HCT116 (cell line): ENCODE measurements at regions not wholly inside any gene's neighbourhood (a gene's known extent, or its start where the extent isn't known, plus 50 kb on each side); places are given as distances from the start of the nearest gene placed in this dataset.

Experiments used
- ATAC-seq: fragments of 200-7000 bp; cut with Tn5 transposase; 2 replicates; pipeline ENCODE4 v1.9.1; 2020; ENCODE audit warnings: mild to moderate bottlenecking, moderate library complexity
- BruUV-seq: library from RNA; stranded (reverse); fragments of 400-500 nt; replicated peaks from 2 replicates; lab custom pipeline; 2021; lab: Mats Ljungman, UMichigan
- CTCF ChIA-PET: fragments of 300-600 bp; sonication (Branson Sonifier 250); formaldehyde crosslinking; loops from one replicate; lab custom pipeline; 2021; ENCODE audit warnings: antibody characterized with exemption; lab: Charles Lee
- POLR2A ChIA-PET: fragments of 300-600, 350-600 bp; sonication (Branson Sonifier 250); formaldehyde crosslinking; loops from one replicate; lab custom pipeline; 2021; ENCODE audit warnings: antibody characterized with exemption; lab: Charles Lee
- RAD21 ChIA-PET, 2 experiments: fragments of 300-600 bp; sonication (Branson Sonifier 250); formaldehyde crosslinking; loops; one replicate each; lab custom pipeline; 2023; ENCODE audit warnings: low total read pairs in 2 of 2; ENCODE audit not compliant: uncharacterized antibody in 2 of 2, unreplicated experiment in 2 of 2, low non-redundant PET in 1 of 2; lab: Charles Lee
- DNase-seq: peaks from one replicate; pipeline ENCODE4 v3.0.0-alpha.2; 2010; ENCODE audit warnings: low read depth, low spot score
- H2AFZ ChIP-seq: fragments of 200-600 bp; shearing (Covaris generic), sonication (generic); 2 replicates; pipeline ENCODE4 v1.6.1; 2017; ENCODE audit warnings: low read depth, mixed run types, mixed read lengths, antibody characterized with exemption, low read length; ENCODE audit not compliant: poor library complexity, severe bottlenecking
- H3K27ac ChIP-seq: 2 replicates; pipeline ENCODE4 v1.5.1; 2012; ENCODE audit warnings: low read depth, low read length
- H3K27me3 ChIP-seq: fragments of 200-600 bp; sonication (generic); 2 replicates; pipeline ENCODE4 v1.6.1; 2016; ENCODE audit warnings: mixed run types, low read length, mixed read lengths; ENCODE audit not compliant: insufficient read depth
- H3K36me3 ChIP-seq, 2 experiments: fragments of 200-500 bp in 1 of 2; fragments of 200-600 bp in 1 of 2; sonication (Bioruptor generic) in 1 of 2; sonication (generic) in 1 of 2; 2 replicates each; pipeline versions ENCODE4 v1.5.1 to v1.6.1; 2014 to 2016; ENCODE audit warnings: low read length in 2 of 2, inconsistent platforms in 1 of 2, mixed read lengths in 1 of 2, mixed run types in 1 of 2; ENCODE audit not compliant: insufficient read depth in 2 of 2, control insufficient read depth in 1 of 2
- H3K4me1 ChIP-seq, 2 experiments: fragments of 200-600 bp in 1 of 2; sonication (generic) in 1 of 2; 2 replicates each; pipeline versions ENCODE4 v1.5.1 to v1.6.1; 2012 to 2017; ENCODE audit warnings: low read length in 2 of 2, inconsistent platforms in 1 of 2, mild to moderate bottlenecking in 1 of 2, mixed read lengths in 1 of 2, mixed run types in 1 of 2, moderate library complexity in 1 of 2; ENCODE audit not compliant: insufficient read depth in 2 of 2, control insufficient read depth in 1 of 2
- H3K4me2 ChIP-seq: fragments of 200-600 bp; sonication (generic); 2 replicates; pipeline ENCODE4 v1.6.1; 2017; ENCODE audit warnings: mixed run types, low read length, mixed read lengths
- H3K4me3 ChIP-seq, 2 experiments: fragments of 200-600 bp in 1 of 2; sonication (generic) in 1 of 2; replicated peaks in 1 of 2; 2 replicates each; pipeline ENCODE4 v1.5.1; 2011 to 2016; ENCODE audit warnings: low read length in 2 of 2, control low read depth in 1 of 2, low read depth in 1 of 2, mild to moderate bottlenecking in 1 of 2, mixed read lengths in 1 of 2, mixed run types in 1 of 2
- H3K79me2 ChIP-seq: fragments of 200-600 bp; sonication (generic); 2 replicates; pipeline ENCODE4 v1.6.1; 2017; ENCODE audit warnings: mild to moderate bottlenecking, mixed run types, low read length, moderate library complexity, mixed read lengths; ENCODE audit not compliant: insufficient read depth
- H3K9ac ChIP-seq: fragments of 200-600 bp; sonication (generic); 2 replicates; pipeline ENCODE4 v1.6.1; 2016; ENCODE audit warnings: low read length, mixed read lengths
- H3K9me2 ChIP-seq: fragments of 200-600 bp; sonication (generic), shearing (Covaris generic); 2 replicates; pipeline ENCODE4 v1.6.1; 2017; ENCODE audit warnings: mixed run types, mild to moderate bottlenecking, moderate library complexity; ENCODE audit not compliant: insufficient read depth
- H3K9me3 ChIP-seq, 2 experiments: fragments of 200-500 bp in 1 of 2; fragments of 200-600 bp in 1 of 2; sonication (Bioruptor generic) in 1 of 2; sonication (generic) in 1 of 2; 2 replicates each; pipeline ENCODE4 v1.6.1; 2014 to 2017; ENCODE audit warnings: low read length in 2 of 2, mixed read lengths in 2 of 2, inconsistent platforms in 1 of 2, low read depth in 1 of 2, mild to moderate bottlenecking in 1 of 2, mixed run types in 1 of 2, moderate library complexity in 1 of 2; ENCODE audit not compliant: control insufficient read depth in 1 of 2, insufficient read depth in 1 of 2
- H4K20me1 ChIP-seq: fragments of 200-600 bp; sonication (generic), shearing (Covaris generic); 2 replicates; pipeline ENCODE4 v1.6.1; 2017; ENCODE audit warnings: mixed run types, mild to moderate bottlenecking, moderate library complexity; ENCODE audit not compliant: insufficient read depth
- CEBPB ChIP-seq: IDR thresholded peaks from 2 replicates; pipeline ENCODE4 v1.6.1; 2012; ENCODE audit warnings: low read depth
- ELF1 ChIP-seq: IDR thresholded peaks from 2 replicates; pipeline ENCODE4 v1.6.1; 2012; ENCODE audit warnings: low read depth, borderline replicate concordance
- EZH2phosphoT487 ChIP-seq: fragments of 200-600 bp; IDR thresholded peaks from 2 replicates; pipeline ENCODE4 v1.6.1; 2018; ENCODE audit warnings: antibody characterized with exemption, borderline replicate concordance
- POLR2AphosphoS5 ChIP-seq: IDR thresholded peaks from 2 replicates; pipeline ENCODE4 v1.6.1; 2011; ENCODE audit warnings: mild to moderate bottlenecking, low read depth, low read length, moderate library complexity
- SRF ChIP-seq: IDR thresholded peaks from 2 replicates; pipeline ENCODE4 v1.6.1; 2012; ENCODE audit warnings: low read depth
- TCF7L2 ChIP-seq: IDR thresholded peaks from 2 replicates; pipeline ENCODE4 v1.7.0; 2011; ENCODE audit warnings: borderline replicate concordance, inconsistent platforms; ENCODE audit not compliant: insufficient read depth, insufficient read length; ENCODE audit errors: extremely low read depth
- YY1 ChIP-seq: IDR thresholded peaks from 2 replicates; pipeline ENCODE4 v1.6.1; 2011; ENCODE audit warnings: low read length, low read depth, moderate library complexity, mild to moderate bottlenecking; ENCODE audit not compliant: insufficient replicate concordance; ENCODE audit errors: extremely low read depth
- ZFX ChIP-seq: fragments of 450-650 bp; IDR thresholded peaks from 2 replicates; pipeline ENCODE4 v1.6.1; 2017
- intact Hi-C: fragments of 100-400 bp; cut with micrococcal nuclease; formaldehyde crosslinking; loops from 2 replicates; pipeline ENCODE4 v1.10.0; 2022
- TF ChIP-seq, protein P1 (sequence below): IDR thresholded peaks from 2 replicates; pipeline ENCODE4 v1.6.1; 2012; ENCODE audit warnings: low read depth
- TF ChIP-seq, protein P2 (sequence below): IDR thresholded peaks from 2 replicates; pipeline ENCODE4 v1.6.1; 2012
- TF ChIP-seq, protein P3 (sequence below), 3 experiments: fragments of 200-600 bp in 1 of 3; sonication (generic) in 1 of 3; IDR thresholded peaks in 2 of 3; conservative IDR thresholded peaks in 1 of 3; 2 replicates each; pipeline ENCODE4 v1.5.1; 2012 to 2017; ENCODE audit warnings: low read depth in 2 of 3, low read length in 2 of 3, antibody characterized with exemption in 1 of 3, borderline replicate concordance in 1 of 3, control low read depth in 1 of 3, mild to moderate bottlenecking in 1 of 3, mixed read lengths in 1 of 3, mixed run types in 1 of 3, moderate library complexity in 1 of 3; ENCODE audit not compliant: insufficient read depth in 1 of 3

DNA sequence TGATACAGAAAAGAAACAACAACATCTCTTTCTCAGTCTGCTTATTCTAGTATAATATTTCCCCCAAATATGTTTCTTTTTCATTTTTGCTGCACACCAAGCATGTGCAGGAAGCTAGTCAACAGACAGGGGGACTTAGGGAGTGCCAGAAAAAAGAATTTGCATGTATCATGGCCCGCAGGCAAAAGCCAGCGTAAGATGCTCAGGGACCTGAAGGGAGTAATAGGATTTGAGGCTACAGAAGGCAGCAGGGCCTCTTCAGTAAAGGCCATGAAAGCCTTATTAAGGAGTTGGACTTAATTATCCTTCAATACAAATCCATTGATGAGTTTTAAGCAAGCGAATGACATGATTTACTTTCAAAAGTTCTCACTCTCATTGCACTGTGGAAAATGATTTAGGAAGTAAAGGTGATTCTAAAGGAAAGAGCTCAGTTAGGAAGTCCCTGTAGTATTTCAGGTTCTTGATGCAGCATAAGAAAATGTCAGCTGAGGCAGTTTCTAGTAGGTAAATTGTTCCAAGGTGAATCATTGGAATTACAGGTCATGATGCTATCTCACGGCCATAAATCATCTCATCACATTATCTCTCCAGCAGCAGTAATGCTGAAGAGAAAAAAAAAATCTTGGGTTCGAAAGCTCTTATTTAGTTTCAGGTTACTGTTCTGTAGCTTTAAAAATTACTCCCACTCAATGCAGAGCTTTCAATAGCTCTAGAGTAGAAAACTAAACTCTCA is 94.8 kb downstream of the PTCHD4 start:
- CTCF ChIA-PET, result no interaction called here
- Histone ChIP-seq H3K79me2 (no peaks in the 10 kb centered on the region), H3K27ac (no peak overlapping the region), H3K4me1 (no peaks in the 10 kb centered on the region), H3K36me3 (no peaks in the 10 kb centered on the region), H3K9me3 (no peaks in the 10 kb centered on the region), H3K4me2 (no peak overlapping the region), H3K4me3 (no peak overlapping the region), H2AFZ (no peak overlapping the region), H3K27me3 (no peaks in the 10 kb centered on the region), H3K9ac (no peak overlapping the region), H4K20me1 (no peaks in the 10 kb centered on the region), H3K9me2 (no peaks in the 10 kb centered on the region)
- DNase-seq (no peak), ATAC-seq (no peak)
- RAD21 ChIA-PET, result no interaction called here
- no TSS peak for BruUV-seq
- no peak for TF ChIP-seq ELF1
- TF ChIP-seq TCF7L2, result no peak
- TF ChIP-seq SRF, result no peak
- TF ChIP-seq, protein P1, sequence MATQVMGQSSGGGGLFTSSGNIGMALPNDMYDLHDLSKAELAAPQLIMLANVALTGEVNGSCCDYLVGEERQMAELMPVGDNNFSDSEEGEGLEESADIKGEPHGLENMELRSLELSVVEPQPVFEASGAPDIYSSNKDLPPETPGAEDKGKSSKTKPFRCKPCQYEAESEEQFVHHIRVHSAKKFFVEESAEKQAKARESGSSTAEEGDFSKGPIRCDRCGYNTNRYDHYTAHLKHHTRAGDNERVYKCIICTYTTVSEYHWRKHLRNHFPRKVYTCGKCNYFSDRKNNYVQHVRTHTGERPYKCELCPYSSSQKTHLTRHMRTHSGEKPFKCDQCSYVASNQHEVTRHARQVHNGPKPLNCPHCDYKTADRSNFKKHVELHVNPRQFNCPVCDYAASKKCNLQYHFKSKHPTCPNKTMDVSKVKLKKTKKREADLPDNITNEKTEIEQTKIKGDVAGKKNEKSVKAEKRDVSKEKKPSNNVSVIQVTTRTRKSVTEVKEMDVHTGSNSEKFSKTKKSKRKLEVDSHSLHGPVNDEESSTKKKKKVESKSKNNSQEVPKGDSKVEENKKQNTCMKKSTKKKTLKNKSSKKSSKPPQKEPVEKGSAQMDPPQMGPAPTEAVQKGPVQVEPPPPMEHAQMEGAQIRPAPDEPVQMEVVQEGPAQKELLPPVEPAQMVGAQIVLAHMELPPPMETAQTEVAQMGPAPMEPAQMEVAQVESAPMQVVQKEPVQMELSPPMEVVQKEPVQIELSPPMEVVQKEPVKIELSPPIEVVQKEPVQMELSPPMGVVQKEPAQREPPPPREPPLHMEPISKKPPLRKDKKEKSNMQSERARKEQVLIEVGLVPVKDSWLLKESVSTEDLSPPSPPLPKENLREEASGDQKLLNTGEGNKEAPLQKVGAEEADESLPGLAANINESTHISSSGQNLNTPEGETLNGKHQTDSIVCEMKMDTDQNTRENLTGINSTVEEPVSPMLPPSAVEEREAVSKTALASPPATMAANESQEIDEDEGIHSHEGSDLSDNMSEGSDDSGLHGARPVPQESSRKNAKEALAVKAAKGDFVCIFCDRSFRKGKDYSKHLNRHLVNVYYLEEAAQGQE, result no peak
- no peak for TF ChIP-seq CEBPB
- TF ChIP-seq ZFX, result no peak
- TF ChIP-seq, protein P2, sequence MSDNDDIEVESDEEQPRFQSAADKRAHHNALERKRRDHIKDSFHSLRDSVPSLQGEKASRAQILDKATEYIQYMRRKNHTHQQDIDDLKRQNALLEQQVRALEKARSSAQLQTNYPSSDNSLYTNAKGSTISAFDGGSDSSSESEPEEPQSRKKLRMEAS, result no peak
- no peak for TF ChIP-seq YY1
- no peak for TF ChIP-seq POLR2AphosphoS5
- TF ChIP-seq EZH2phosphoT487, result no peak
- TF ChIP-seq, protein P3, sequence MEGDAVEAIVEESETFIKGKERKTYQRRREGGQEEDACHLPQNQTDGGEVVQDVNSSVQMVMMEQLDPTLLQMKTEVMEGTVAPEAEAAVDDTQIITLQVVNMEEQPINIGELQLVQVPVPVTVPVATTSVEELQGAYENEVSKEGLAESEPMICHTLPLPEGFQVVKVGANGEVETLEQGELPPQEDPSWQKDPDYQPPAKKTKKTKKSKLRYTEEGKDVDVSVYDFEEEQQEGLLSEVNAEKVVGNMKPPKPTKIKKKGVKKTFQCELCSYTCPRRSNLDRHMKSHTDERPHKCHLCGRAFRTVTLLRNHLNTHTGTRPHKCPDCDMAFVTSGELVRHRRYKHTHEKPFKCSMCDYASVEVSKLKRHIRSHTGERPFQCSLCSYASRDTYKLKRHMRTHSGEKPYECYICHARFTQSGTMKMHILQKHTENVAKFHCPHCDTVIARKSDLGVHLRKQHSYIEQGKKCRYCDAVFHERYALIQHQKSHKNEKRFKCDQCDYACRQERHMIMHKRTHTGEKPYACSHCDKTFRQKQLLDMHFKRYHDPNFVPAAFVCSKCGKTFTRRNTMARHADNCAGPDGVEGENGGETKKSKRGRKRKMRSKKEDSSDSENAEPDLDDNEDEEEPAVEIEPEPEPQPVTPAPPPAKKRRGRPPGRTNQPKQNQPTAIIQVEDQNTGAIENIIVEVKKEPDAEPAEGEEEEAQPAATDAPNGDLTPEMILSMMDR (IDR thresholded peaks at IDR 0.05 in 2 of 3, conservative IDR thresholded peaks at IDR 0.05 in 1 of 3; ENCODE audit: borderline replicate concordance in 1 of 3, insufficient read depth in 1 of 3, low read depth in 2 of 3, low read length in 2 of 3), result no peak
- POLR2A ChIA-PET, result no interaction called here
- intact Hi-C loops, result no loop called here
